Mesenchymal stem cell (in vitro differentiated cells and primary cell): ENCODE measurements at regions not wholly inside any gene's neighbourhood (a gene's known extent, or its start where the extent isn't known, plus 50 kb on each side); places are given as distances from the start of the nearest gene placed in this dataset.
A peak's percentile ranks its signal among the peaks of the same experiment; 100 is the strongest.

Source experiments
- DNase-seq: peaks from one replicate; pipeline ENCODE4 v3.0.0-alpha.2; 2013
- H2AFZ ChIP-seq: one replicate; pipeline ENCODE4 v1.6.1; 2013; ENCODE audit warnings: low read depth, mild to moderate bottlenecking, control low read depth, inconsistent platforms, low read length, moderate library complexity
- H2AK5ac ChIP-seq: 2 replicates; pipeline ENCODE4 v1.6.1; 2013; ENCODE audit warnings: low read length, moderate library complexity, mild to moderate bottlenecking, inconsistent platforms; ENCODE audit not compliant: severe bottlenecking
- H2BK120ac ChIP-seq: one replicate; pipeline ENCODE4 v1.6.1; 2013; ENCODE audit warnings: low read depth, mild to moderate bottlenecking, inconsistent platforms, low read length, moderate library complexity
- H2BK12ac ChIP-seq, 2 experiments: one replicate each; pipeline ENCODE4 v1.6.1; 2013; ENCODE audit warnings: inconsistent platforms in 2 of 2, low read length in 2 of 2, mild to moderate bottlenecking in 2 of 2, moderate library complexity in 2 of 2, control low read depth in 1 of 2
- H2BK15ac ChIP-seq: one replicate; pipeline ENCODE4 v1.6.1; 2013; ENCODE audit warnings: mild to moderate bottlenecking, low read depth, inconsistent platforms; ENCODE audit not compliant: poor library complexity, severe bottlenecking
- H2BK5ac ChIP-seq: 2 replicates; pipeline ENCODE4 v1.6.1; 2013; ENCODE audit warnings: low read depth, mild to moderate bottlenecking, low read length, control low read depth, inconsistent platforms; ENCODE audit not compliant: poor library complexity, severe bottlenecking
- H3K14ac ChIP-seq, 2 experiments: one replicate each; pipeline ENCODE4 v1.6.1; 2013; ENCODE audit warnings: inconsistent platforms in 2 of 2, low read length in 2 of 2, control low read depth in 1 of 2, mild to moderate bottlenecking in 1 of 2, moderate library complexity in 1 of 2
- H3K18ac ChIP-seq, 2 experiments: one replicate each; pipeline ENCODE4 v1.6.1; 2013; ENCODE audit warnings: inconsistent platforms in 2 of 2, low read length in 2 of 2, control low read depth in 1 of 2, low read depth in 1 of 2, mild to moderate bottlenecking in 1 of 2
- H3K23ac ChIP-seq, 2 experiments: one replicate each; pipeline ENCODE4 v1.6.1; 2013; ENCODE audit warnings: inconsistent platforms in 2 of 2, low read length in 2 of 2, mild to moderate bottlenecking in 2 of 2, moderate library complexity in 2 of 2, control low read depth in 1 of 2
- H3K27ac ChIP-seq: 2 replicates; pipeline ENCODE4 v1.5.1; 2013; ENCODE audit warnings: mild to moderate bottlenecking, moderate library complexity, low read length, control low read depth, inconsistent platforms; ENCODE audit not compliant: poor library complexity, severe bottlenecking
- H3K27me3 ChIP-seq, 2 experiments: 2 replicates each; pipeline versions ENCODE4 v1.6.1 to v1.7.0; 2013; ENCODE audit warnings: low read length in 2 of 2, mild to moderate bottlenecking in 2 of 2, moderate library complexity in 2 of 2, control low read depth in 1 of 2, inconsistent platforms in 1 of 2; ENCODE audit not compliant: control insufficient read depth in 1 of 2, insufficient read depth in 1 of 2
- H3K36me3 ChIP-seq, 2 experiments: 2 replicates each; pipeline versions ENCODE4 v1.6.1 to v1.7.0; 2013; ENCODE audit warnings: low read length in 2 of 2, control low read depth in 1 of 2, inconsistent platforms in 1 of 2, low read depth in 1 of 2, mild to moderate bottlenecking in 1 of 2; ENCODE audit not compliant: insufficient read depth in 2 of 2, control insufficient read depth in 1 of 2
- H3K4ac ChIP-seq, 2 experiments: one replicate each; pipeline ENCODE4 v1.6.1; 2013; ENCODE audit warnings: inconsistent platforms in 2 of 2, low read length in 2 of 2, mild to moderate bottlenecking in 2 of 2, moderate library complexity in 2 of 2, control low read depth in 1 of 2, low read depth in 1 of 2
- H3K4me1 ChIP-seq: 2 replicates; pipeline ENCODE4 v1.6.1; 2013; ENCODE audit warnings: low read depth, low read length, control low read depth; ENCODE audit not compliant: control insufficient read depth, insufficient read depth
- H3K4me2 ChIP-seq: 2 replicates; pipeline ENCODE4 v1.6.1; 2013; ENCODE audit warnings: low read length, mild to moderate bottlenecking, inconsistent platforms; ENCODE audit not compliant: poor library complexity, severe bottlenecking
- H3K4me3 ChIP-seq, 2 experiments: 2 replicates each; pipeline versions ENCODE4 v1.5.1 to v1.7.0; 2013; ENCODE audit warnings: low read length in 2 of 2, mild to moderate bottlenecking in 2 of 2, control low read depth in 1 of 2, low read depth in 1 of 2; ENCODE audit not compliant: insufficient read depth in 1 of 2
- H3K79me1 ChIP-seq: replicated peaks from 2 replicates; pipeline ENCODE4 v1.6.1; 2013; ENCODE audit warnings: mild to moderate bottlenecking, control low read depth, low read length, inconsistent platforms; ENCODE audit not compliant: poor library complexity, severe bottlenecking
- H3K9ac ChIP-seq: 2 replicates; pipeline ENCODE4 v1.7.0; 2013; ENCODE audit warnings: mild to moderate bottlenecking, low read length, moderate library complexity
- H3K9me3 ChIP-seq: 2 replicates; pipeline ENCODE4 v1.7.0; 2013; ENCODE audit warnings: mild to moderate bottlenecking, low read length; ENCODE audit not compliant: control insufficient read depth
- H4K8ac ChIP-seq: one replicate; pipeline ENCODE4 v1.6.1; 2013; ENCODE audit warnings: inconsistent platforms, mild to moderate bottlenecking, low read length, moderate library complexity
- H4K91ac ChIP-seq: one replicate; pipeline ENCODE4 v1.6.1; 2013; ENCODE audit warnings: mild to moderate bottlenecking, low read length, inconsistent platforms
- WGBS: methylation state at CpG from one replicate; pipeline ENCODE4 v1.1.7; 2013; ENCODE audit warnings: mixed read lengths; 5-methylcytosine and 5-hydroxymethylcytosine counted together

GRCh38 chr5:147084702-147085101 lies 150.1 kb upstream of the STK32A start:
- no peak overlapping the region for H3K18ac ChIP-seq
- no peak overlapping the region for H3K23ac ChIP-seq
- no peak for DNase-seq
- no peaks in the 10 kb centered on the region for H3K79me1 ChIP-seq
- no peaks in the 10 kb centered on the region for H3K9me3 ChIP-seq
- peaks cover 2% of the 10 kb centered on the region for H3K4me1 ChIP-seq
- H2AFZ ChIP-seq, result no peak overlapping the region
- H3K36me3 ChIP-seq, result no peaks in the 10 kb centered on the region
- no peak overlapping the region for H3K9ac ChIP-seq
- 97% methylated on average over 1 of the region's 1 CpG for WGBS
- H3K27ac ChIP-seq, result no peak overlapping the region
- H2BK5ac ChIP-seq, result no peak overlapping the region
- H4K91ac ChIP-seq, result no peak overlapping the region
- H3K27me3 ChIP-seq, result no peaks in the 10 kb centered on the region
- no peak overlapping the region for H3K4me2 ChIP-seq
- H3K4ac ChIP-seq, result no peak overlapping the region
- no peak overlapping the region for H2BK12ac ChIP-seq
- H2BK120ac ChIP-seq, result no peak overlapping the region
- no peak overlapping the region for H2AK5ac ChIP-seq
- H4K8ac ChIP-seq, result no peak overlapping the region
- H3K4me3 ChIP-seq, result no peak overlapping the region
- no peak overlapping the region for H3K14ac ChIP-seq
- H2BK15ac ChIP-seq, result no peak overlapping the region

GRCh38 chr5:147085409-147085808 lies 149.4 kb upstream of the STK32A start:
- Histone ChIP-seq H3K36me3 (no peaks in the 10 kb centered on the region), H2BK12ac (no peak overlapping the region), H3K23ac (no peak overlapping the region), H2AK5ac (no peak overlapping the region), H3K4ac (no peak overlapping the region), H2BK15ac (no peak overlapping the region), H3K4me2 (no peak overlapping the region), H3K9ac (no peak overlapping the region), H3K27me3 (no peaks in the 10 kb centered on the region), H3K18ac (no peak overlapping the region), H4K8ac (no peak overlapping the region), H3K9me3 (no peaks in the 10 kb centered on the region), H3K4me1 (peaks cover 2% of the 10 kb centered on the region), H2BK120ac (no peak overlapping the region), H3K79me1 (no peaks in the 10 kb centered on the region), H2AFZ (no peak overlapping the region), H4K91ac (no peak overlapping the region), H2BK5ac (no peak overlapping the region), H3K4me3 (no peak overlapping the region), H3K27ac (no peak overlapping the region), H3K14ac (no peak overlapping the region)
- DNase-seq, result no peak
- WGBS, result 82% methylated on average over 7 of the region's 7 CpGs

GRCh38 chr5:147092044-147092443 lies 142.8 kb upstream of the STK32A start:
- H4K8ac ChIP-seq, result no peak overlapping the region
- H3K4me1 ChIP-seq, result no peaks in the 10 kb centered on the region
- no peak overlapping the region for H2BK120ac ChIP-seq
- no peak overlapping the region for H3K23ac ChIP-seq
- H2AFZ ChIP-seq, result no peak overlapping the region
- H3K4me2 ChIP-seq, result no peak overlapping the region
- no peaks in the 10 kb centered on the region for H3K9me3 ChIP-seq
- H2BK12ac ChIP-seq, result no peak overlapping the region
- H3K14ac ChIP-seq, result no peak overlapping the region
- H3K18ac ChIP-seq, result no peak overlapping the region
- no peak overlapping the region for H3K4ac ChIP-seq
- no peak overlapping the region for H3K27ac ChIP-seq
- H2AK5ac ChIP-seq, result no peak overlapping the region
- H2BK15ac ChIP-seq, result no peak overlapping the region
- H3K36me3 ChIP-seq, result no peaks in the 10 kb centered on the region
- WGBS, result 88% methylated on average over 1 of the region's 2 CpGs
- no peaks in the 10 kb centered on the region for H3K79me1 ChIP-seq
- H3K27me3 ChIP-seq, result no peaks in the 10 kb centered on the region
- H4K91ac ChIP-seq, result no peak overlapping the region
- H2BK5ac ChIP-seq, result no peak overlapping the region
- H3K4me3 ChIP-seq, result no peak overlapping the region
- no peak for DNase-seq
- H3K9ac ChIP-seq, result no peak overlapping the region

- no peaks in the 10 kb centered on the region for H3K36me3 ChIP-seq
Measured at GRCh38 chr5:147093138-147093537, 141.7 kb upstream of the STK32A start.

More at GRCh38 chr5:147093138-147093537, 141.7 kb upstream of the STK32A start:
- H2BK120ac ChIP-seq, result no peak overlapping the region
- no peak overlapping the region for H3K4me2 ChIP-seq
- no peak overlapping the region for H3K4me3 ChIP-seq
- H2BK15ac ChIP-seq, result no peak overlapping the region
- H4K91ac ChIP-seq, result no peak overlapping the region
- H4K8ac ChIP-seq, result no peak overlapping the region
- H3K27me3 ChIP-seq, result no peaks in the 10 kb centered on the region
- no peaks in the 10 kb centered on the region for H3K79me1 ChIP-seq
- H3K14ac ChIP-seq, result no peak overlapping the region
- no peak overlapping the region for H2AK5ac ChIP-seq
- H3K4me1 ChIP-seq, result no peaks in the 10 kb centered on the region
- no peak overlapping the region for H3K18ac ChIP-seq
- WGBS, result 85% methylated on average over 2 of the region's 2 CpGs
- no peak overlapping the region for H2AFZ ChIP-seq
- no peak overlapping the region for H3K27ac ChIP-seq
- no peaks in the 10 kb centered on the region for H3K9me3 ChIP-seq
- no peak overlapping the region for H3K9ac ChIP-seq
- H3K4ac ChIP-seq, result no peak overlapping the region
- H2BK5ac ChIP-seq, result no peak overlapping the region
- no peak overlapping the region for H3K23ac ChIP-seq
- peak; percentile 43 for DNase-seq
- H2BK12ac ChIP-seq, result no peak overlapping the region
